K562 (cell line): ENCODE measurements at regions not wholly inside any gene's neighbourhood (a gene's known extent, or its start where the extent isn't known, plus 50 kb on each side); places are given as distances from the start of the nearest gene placed in this dataset.

Source experiments
- ATAC-seq: fragments of 200-7000 bp; cut with Tn5 transposase; 3 replicates; pipeline ENCODE4 v1.9.1; 2020; ENCODE audit warnings: moderate library complexity
- BruUV-seq: library from RNA; stranded (reverse); fragments of 400-500 nt; replicated peaks from 2 replicates; lab custom pipeline; 2021; lab: Mats Ljungman, UMichigan
- CTCF ChIA-PET: fragments of 300-600 bp; formaldehyde crosslinking; extraction: SDS; loops from one replicate; lab custom pipeline; 2021; ENCODE audit warnings: low intra/inter-chr PET ratio; lab: Yijun Ruan, JAX
- POLR2A ChIA-PET: fragments of 300-600, 350-650 bp; sonication (Branson Sonifier 250); formaldehyde crosslinking; extraction: SDS; loops from one replicate; lab custom pipeline; 2021; ENCODE audit warnings: antibody characterized with exemption, inconsistent platforms; lab: Yijun Ruan, JAX
- DNase-seq, 4 experiments: peaks; one replicate each; pipeline versions ENCODE4 v3.0.0 to v3.0.0-alpha.2; 2011 to 2018; ENCODE audit warnings: low spot score in 3 of 4, mixed read lengths in 3 of 4; ENCODE audit errors: extremely low read depth in 1 of 4
- FAIRE-seq: peaks from 2 replicates; lab custom pipeline; 2011; peaks lifted over from hg19 to GRCh38; lab: Jason Lieb, UNC
- H2AFZ ChIP-seq: 2 replicates; pipeline ENCODE4 v1.6.0; 2011; ENCODE audit warnings: low read depth, low read length, control low read depth, inconsistent platforms
- H3K27ac ChIP-seq: fragments of 200-600 bp; 3 replicates; pipeline ENCODE4 v1.8.0; 2011; ENCODE audit warnings: low read depth, mild to moderate bottlenecking, control low read depth, inconsistent platforms, low read length, moderate library complexity, mixed read lengths; ENCODE audit errors: extremely low read depth
- H3K27me3 ChIP-seq, 2 experiments: fragments of 300-600 bp in 1 of 2; 2 replicates in 1 of 2; 3 replicates in 1 of 2; pipeline versions ENCODE4 v1.6.0 to v1.8.0; 2011; ENCODE audit warnings: inconsistent platforms in 2 of 2, low read length in 2 of 2, mild to moderate bottlenecking in 1 of 2, mixed read lengths in 1 of 2, moderate library complexity in 1 of 2; ENCODE audit not compliant: control insufficient read depth in 2 of 2, insufficient read depth in 2 of 2
- H3K36me3 ChIP-seq: fragments of 300-600 bp; 3 replicates; pipeline ENCODE4 v1.8.0; 2011; ENCODE audit warnings: mild to moderate bottlenecking, low read length, inconsistent platforms; ENCODE audit not compliant: control insufficient read depth, insufficient read depth
- H3K4me1 ChIP-seq, 2 experiments: fragments of 200-600 bp in 1 of 2; replicated peaks in 1 of 2; 2 replicates in 1 of 2; 3 replicates in 1 of 2; pipeline versions ENCODE4 v1.5.1 to v1.8.0; 2011; ENCODE audit warnings: inconsistent platforms in 2 of 2, low read length in 2 of 2, mild to moderate bottlenecking in 1 of 2, mixed read lengths in 1 of 2, moderate library complexity in 1 of 2; ENCODE audit not compliant: control insufficient read depth in 2 of 2, insufficient read depth in 2 of 2
- H3K4me2 ChIP-seq: 2 replicates; pipeline ENCODE4 v1.6.1; 2011; ENCODE audit warnings: low read length, control low read depth, inconsistent platforms, mixed read lengths; ENCODE audit not compliant: insufficient read depth
- H3K4me3 ChIP-seq: fragments of 200-600 bp; sonication (generic), shearing (Covaris generic); 2 replicates; pipeline ENCODE4 v1.5.1; 2016; ENCODE audit warnings: control low read depth, inconsistent platforms
- H3K79me2 ChIP-seq: fragments of 200-600 bp; 3 replicates; pipeline ENCODE4 v1.8.0; 2011; ENCODE audit warnings: low read length, inconsistent platforms; ENCODE audit not compliant: control insufficient read depth, insufficient read depth
- H3K9ac ChIP-seq, 2 experiments: 2 replicates each; pipeline versions ENCODE4 v1.6.0 to v1.6.1; 2011; ENCODE audit warnings: low read depth in 2 of 2, low read length in 2 of 2, control low read depth in 1 of 2, inconsistent platforms in 1 of 2, mild to moderate bottlenecking in 1 of 2, mixed read lengths in 1 of 2; ENCODE audit not compliant: insufficient read depth in 1 of 2
- H3K9me1 ChIP-seq: one replicate; pipeline ENCODE4 v1.6.0; 2011; ENCODE audit warnings: inconsistent platforms, mild to moderate bottlenecking, low read length, moderate library complexity; ENCODE audit not compliant: control insufficient read depth, insufficient read depth
- H3K9me3 ChIP-seq: replicated peaks from 2 replicates; pipeline ENCODE4 v1.5.1; 2011; ENCODE audit warnings: low read depth, low read length, inconsistent platforms; ENCODE audit not compliant: control insufficient read depth, insufficient read depth
- H4K20me1 ChIP-seq: replicated peaks from 2 replicates; pipeline ENCODE4 v1.6.1; 2011; ENCODE audit warnings: low read length, inconsistent platforms, mixed read lengths; ENCODE audit not compliant: control insufficient read depth, insufficient read depth
- CHAMP1 ChIP-seq: fragments of 450-650 bp; IDR thresholded peaks from 2 replicates; pipeline ENCODE4 v1.6.1; 2016; ENCODE audit warnings: mild to moderate bottlenecking
- FIP1L1 ChIP-seq: fragments of 200-400 bp; formaldehyde crosslinking; IDR thresholded peaks from 2 replicates; pipeline ENCODE4 v1.6.1; 2018; ENCODE audit warnings: mild to moderate bottlenecking, low read depth, low read length; ENCODE audit not compliant: poor library complexity, severe bottlenecking
- FOXJ2 ChIP-seq: fragments of 200-800 bp; sonication (Bioruptor generic); IDR thresholded peaks from 2 replicates; pipeline ENCODE4 v1.6.1; 2016; ENCODE audit warnings: missing genetic modification characterization, missing compliant biosample characterization
- FOXK2 ChIP-seq, 2 experiments: fragments of 450-650 bp; IDR thresholded peaks in 1 of 2; conservative IDR thresholded peaks in 1 of 2; 2 replicates each; pipeline ENCODE4 v1.6.1; 2016; ENCODE audit warnings: low read depth in 2 of 2, mild to moderate bottlenecking in 1 of 2
- MAFF ChIP-seq: IDR thresholded peaks from 2 replicates; pipeline ENCODE4 v1.6.1; 2012; ENCODE audit warnings: low read length, improper control_type of control experiment
- PPARD ChIP-seq: fragments of 250-450 bp; sonication (Bioruptor Pico); IDR thresholded peaks from 2 replicates; pipeline ENCODE4 v1.8.0; 2022; ENCODE audit warnings: inconsistent platforms, mild to moderate bottlenecking, moderate library complexity
- SMARCC2 ChIP-seq: fragments of 450-650 bp; IDR thresholded peaks from 2 replicates; pipeline ENCODE4 v1.6.1; 2017; ENCODE audit warnings: antibody characterized with exemption, moderate library complexity, mild to moderate bottlenecking, low read depth
- SMC3 ChIP-seq: conservative IDR thresholded peaks from 2 replicates; pipeline ENCODE4 v1.6.1; 2011; ENCODE audit warnings: low read depth, low read length, improper control_type of control experiment; ENCODE audit not compliant: insufficient read depth
- TFAP4 ChIP-seq: sonication (generic); formaldehyde crosslinking; IDR thresholded peaks from 2 replicates; pipeline ENCODE4 v1.8.0; 2022; ENCODE audit warnings: missing genetic modification reagents, mild to moderate bottlenecking, moderate library complexity, borderline replicate concordance
- USF2 ChIP-seq: sonication (generic); formaldehyde crosslinking; IDR thresholded peaks from 2 replicates; pipeline ENCODE4 v1.5.0; 2020; ENCODE audit warnings: missing genetic modification reagents
- XRCC3 ChIP-seq: fragments of 450-650 bp; IDR thresholded peaks from 2 replicates; pipeline ENCODE4 v1.6.1; 2017; ENCODE audit warnings: mild to moderate bottlenecking, moderate library complexity
- ZBTB43 ChIP-seq: sonication (generic); formaldehyde crosslinking; IDR thresholded peaks from 2 replicates; pipeline ENCODE4 v1.8.0; 2023; ENCODE audit warnings: mild to moderate bottlenecking, missing genetic modification reagents
- ZNF212 ChIP-seq: fragments of 450-650 bp; formaldehyde crosslinking; IDR thresholded peaks from 2 replicates; pipeline ENCODE4 v1.4.0; 2020; ENCODE audit warnings: mild to moderate bottlenecking
- ZNF224 ChIP-seq: sonication (generic); formaldehyde crosslinking; IDR thresholded peaks from 2 replicates; pipeline ENCODE4 v1.8.0; 2022; ENCODE audit warnings: mild to moderate bottlenecking, missing genetic modification reagents
- ZNF507 ChIP-seq: conservative IDR thresholded peaks from 2 replicates; pipeline ENCODE4 v1.6.1; 2017; ENCODE audit warnings: missing genetic modification characterization, missing compliant biosample characterization
- WGBS: fragments of 100-300 bp; shearing (Covaris generic); methylation state at CpG from one replicate; pipeline ENCODE4 v1.1.6; 2016; ENCODE audit warnings: low coverage, mixed read lengths; ENCODE audit not compliant: insufficient coverage; ENCODE audit errors: missing lambda C conversion rate; 5-methylcytosine and 5-hydroxymethylcytosine counted together
- in situ Hi-C: fragments of 300-500 bp; cut with MboI; formaldehyde crosslinking; loops from 4 replicates; pipeline ENCODE4 v1.15.0; 2018; ENCODE audit warnings: inconsistent platforms, mixed read lengths
- intact Hi-C: fragments of 100-400 bp; cut with micrococcal nuclease; formaldehyde crosslinking; loops from 2 replicates; pipeline ENCODE4 v1.14.2; 2022

GRCh38 chr3:177822681-177823096, 625.4 kb upstream of the TBL1XR1 start (continued):
- no peak for TF ChIP-seq TFAP4 (CRISPR knock-in tag)
- no peak for TF ChIP-seq ZNF212
- TF ChIP-seq MAFF = no peak
- no peak for TF ChIP-seq ZNF507 (tag)
- TF ChIP-seq SMARCC2 = no peak
- TF ChIP-seq USF2 (CRISPR knock-in tag) = no peak
- TF ChIP-seq PPARD (CRISPR knock-in tag) = no peak
- TF ChIP-seq SMC3 = no peak
- TF ChIP-seq FIP1L1 = no peak

- Histone ChIP-seq H3K27ac (no peak overlapping the region), H3K79me2 (no peaks in the 10 kb centered on the region), H2AFZ (no peak overlapping the region), H3K9me1 (no peaks in the 10 kb centered on the region), H3K36me3 (no peaks in the 10 kb centered on the region), H3K9ac (no peak overlapping the region), H3K4me2 (no peak overlapping the region), H3K9me3 (no peaks in the 10 kb centered on the region), H3K4me1 (no peaks in the 10 kb centered on the region), H3K4me3 (no peak overlapping the region), H4K20me1 (no peaks in the 10 kb centered on the region), H3K27me3 (peaks cover 0 to 4% of the 10 kb centered on the region in 2 experiments; a peak in 1 of 5 replicates)
- FAIRE-seq (no peak), ATAC-seq (no peak), DNase-seq (no peak)
- ChIA-PET CTCF (interaction anchor here (0.7 kb wide), 1 partner anchor 770 kb away, joined by 3 read pairs; no protein-coding TSS in a partner anchor), POLR2A (interaction anchor here (0.7 to 2.0 kb wide), 2 partner anchors 15 to 423 kb away, joined by 3 to 4 read pairs; no protein-coding TSS in a partner anchor)
- TF ChIP-seq ZNF224 = no peak
- no peak for TF ChIP-seq ZBTB43 (CRISPR knock-in tag)
- no peak for TF ChIP-seq CHAMP1
- TF ChIP-seq FOXJ2 (tag) = no peak
- no peak for TF ChIP-seq FOXK2 (conservative IDR thresholded peaks at IDR 0.05 in 1 of 2, IDR thresholded peaks at IDR 0.05 in 1 of 2; ENCODE audit: low read depth in 2 of 2)
- TF ChIP-seq XRCC3 = no peak
- BruUV-seq = no TSS peak
- WGBS = 7% methylated on average over 9 of the region's 9 CpGs
- in situ Hi-C loops (no loop called here), intact Hi-C loops (no loop called here)
Measured at GRCh38 chr3:177823701-177824189, 626.5 kb upstream of the TBL1XR1 start.
